BJ (cell line): ENCODE measurements at regions not wholly inside any gene's neighbourhood (a gene's known extent, or its start where the extent isn't known, plus 50 kb on each side); places are given as distances from the start of the nearest gene placed in this dataset.

ENCODE experiments used
- CTCF ChIA-PET: fragments of 350-600 bp; formaldehyde crosslinking; extraction: SDS; loops from one replicate; lab custom pipeline; 2021; ENCODE audit warnings: antibody characterized with exemption, inconsistent platforms; lab: Yijun Ruan, JAX
- POLR2A ChIA-PET: fragments of 300-600 bp; sonication (Branson Sonifier 250); formaldehyde crosslinking; extraction: SDS; loops from one replicate; lab custom pipeline; 2021; ENCODE audit warnings: antibody characterized with exemption; lab: Charles Lee
- DNase-seq: peaks from one replicate; pipeline ENCODE4 v3.0.0-alpha.2; 2011; ENCODE audit warnings: low read depth
- H3K27me3 ChIP-seq: 2 replicates; pipeline ENCODE4 v1.6.0; 2011; ENCODE audit warnings: low read length; ENCODE audit not compliant: control insufficient read depth, insufficient read depth
- H3K36me3 ChIP-seq: 2 replicates; pipeline ENCODE4 v1.5.1; 2011; ENCODE audit warnings: low read length; ENCODE audit not compliant: control insufficient read depth, insufficient read depth
- H3K4me3 ChIP-seq: 2 replicates; pipeline ENCODE4 v1.5.1; 2011; ENCODE audit warnings: low read depth, mild to moderate bottlenecking, control low read depth, low read length
- CTCF ChIP-seq: IDR thresholded peaks from 2 replicates; pipeline ENCODE4 v1.5.1; 2011; ENCODE audit warnings: low read depth, mild to moderate bottlenecking, control low read depth, inconsistent platforms, low read length, moderate library complexity; ENCODE audit not compliant: insufficient read depth

DNA sequence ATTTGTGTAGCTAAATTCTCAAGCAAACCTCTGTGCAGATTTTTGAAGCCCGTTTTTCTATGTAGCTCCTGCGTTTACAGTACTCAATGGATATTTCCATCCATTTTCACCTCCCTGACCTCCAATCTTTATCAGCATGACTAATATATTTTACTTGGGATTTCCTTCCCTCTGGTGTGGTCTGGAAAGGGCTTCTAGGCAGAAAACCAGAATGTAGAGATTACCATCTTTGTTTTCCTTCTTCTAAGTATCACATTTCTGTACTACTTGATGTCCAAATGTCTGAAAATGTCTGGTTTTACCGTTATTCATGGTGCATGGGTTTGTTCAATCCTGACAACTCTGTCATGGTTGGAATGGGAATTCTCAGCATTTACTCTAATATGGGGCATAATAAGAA lies 907.6 kb upstream of the FLRT2 start:
- Histone ChIP-seq H3K4me3 (no peak overlapping the region), H3K36me3 (no peaks in the 10 kb centered on the region), H3K27me3 (no peaks in the 10 kb centered on the region)
- ChIA-PET CTCF (no interaction called here), POLR2A (no interaction called here)
- TF ChIP-seq CTCF = no peak
- DNase-seq = no peak

GRCh38 chr14:84643446-84643845 lies 886.5 kb upstream of the FLRT2 start:
- no peak for DNase-seq
- Histone ChIP-seq H3K36me3 (no peaks in the 10 kb centered on the region), H3K4me3 (no peak overlapping the region), H3K27me3 (no peaks in the 10 kb centered on the region)
- POLR2A ChIA-PET = no interaction called here
- TF ChIP-seq CTCF = no peak
- CTCF ChIA-PET = no interaction called here

GRCh38 chr14:84646786-84647500 lies 883.0 kb upstream of the FLRT2 start:
- Histone ChIP-seq H3K27me3 (no peaks in the 10 kb centered on the region), H3K4me3 (no peak overlapping the region), H3K36me3 (no peaks in the 10 kb centered on the region)
- TF ChIP-seq CTCF = no peak
- POLR2A ChIA-PET = no interaction called here
- DNase-seq = no peak
- CTCF ChIA-PET = no interaction called here

DNA sequence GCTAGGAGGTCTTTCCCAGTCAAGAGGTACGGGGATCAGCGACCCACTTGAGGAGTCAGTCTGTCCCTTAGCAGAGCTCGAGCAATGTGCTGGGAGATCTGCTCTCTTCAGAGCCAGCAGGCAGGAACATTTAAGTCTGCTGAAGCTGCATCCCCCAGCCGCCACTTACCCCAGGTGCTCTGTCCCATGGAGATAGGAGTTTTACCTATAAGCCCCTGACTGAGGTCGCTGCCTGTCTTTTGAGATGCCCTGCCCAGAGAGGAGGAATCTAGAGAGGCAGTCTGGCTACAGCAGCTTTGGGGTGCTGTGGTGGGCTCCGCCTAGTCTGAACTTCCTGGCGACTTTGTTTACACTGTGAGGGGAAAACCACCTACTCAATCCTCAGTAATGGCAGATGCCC lies 874.9 kb upstream of the FLRT2 start:
- no peaks in the 10 kb centered on the region for H3K27me3 ChIP-seq
- CTCF ChIA-PET = no interaction called here
- DNase-seq = no peak
- no peak for TF ChIP-seq CTCF
- POLR2A ChIA-PET = no interaction called here
- H3K4me3 ChIP-seq = no peak overlapping the region
- no peaks in the 10 kb centered on the region for H3K36me3 ChIP-seq

- no peaks in the 10 kb centered on the region for H3K27me3 ChIP-seq
- ChIA-PET CTCF (no interaction called here), POLR2A (no interaction called here)
- H3K4me3 ChIP-seq = no peak overlapping the region
- no peak for DNase-seq
- TF ChIP-seq CTCF = no peak
- H3K36me3 ChIP-seq = no peaks in the 10 kb centered on the region
Observed at GRCh38 chr14:84657911-84658310, 872.0 kb upstream of the FLRT2 start.
